ENCODE measurements at regions not wholly inside any gene's neighbourhood (a gene's known extent, or its start where the extent isn't known, plus 50 kb on each side); places are given as distances from the start of the nearest gene placed in this dataset.
A peak's percentile ranks its signal among the peaks of the same experiment; 100 is the strongest.

DNA sequence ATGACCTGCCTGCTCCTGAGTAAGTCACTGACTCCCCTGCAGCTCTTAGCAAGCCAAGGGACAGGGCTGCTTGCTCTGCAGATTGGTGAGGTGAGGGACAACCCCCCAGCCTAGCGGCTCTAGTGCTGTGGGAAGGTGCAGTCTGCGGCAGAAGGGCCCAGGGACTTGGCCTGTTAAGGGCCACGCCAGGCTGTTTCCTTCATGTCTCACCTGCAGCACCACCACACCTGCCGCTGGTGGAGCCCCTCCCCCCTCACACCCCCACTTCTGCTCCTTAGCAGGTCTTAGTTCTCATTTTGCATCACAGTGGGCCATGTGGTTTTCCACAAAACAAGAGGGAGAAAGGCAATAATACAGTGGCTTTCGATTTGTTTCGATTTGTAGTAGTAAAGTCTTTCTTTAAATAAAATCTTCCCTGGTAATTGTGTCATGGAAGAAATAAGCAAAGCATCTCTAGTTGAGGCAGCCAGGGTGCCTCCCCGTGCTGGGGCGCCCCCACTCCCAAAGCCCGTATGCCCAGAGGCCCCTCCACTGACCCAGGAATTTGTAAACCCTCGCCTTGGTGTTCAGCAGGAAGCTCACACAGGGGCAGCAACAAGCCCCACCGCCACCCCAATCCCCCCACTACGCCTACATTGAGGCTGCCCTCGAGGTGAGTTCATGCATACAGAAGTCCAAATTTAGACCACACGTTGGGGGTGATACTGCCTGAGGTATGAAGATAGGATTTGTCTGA, 86.5 kb upstream of the CLDN5 start:
- Mint-ChIP-seq H3K36me3 (ENCODE audit: low read depth) (no peaks in the 10 kb centered on the region), H3K4me1 (peaks cover 26% of the 10 kb centered on the region), H3K27ac (no peak overlapping the region), H3K27me3 (ENCODE audit: low read depth, poor library complexity) (peaks cover 43% of the 10 kb centered on the region), H3K9me3 (no peaks in the 10 kb centered on the region), H3K4me3 (no peak overlapping the region)
- no peak for DNase-seq
- TF ChIP-seq, protein P1, sequence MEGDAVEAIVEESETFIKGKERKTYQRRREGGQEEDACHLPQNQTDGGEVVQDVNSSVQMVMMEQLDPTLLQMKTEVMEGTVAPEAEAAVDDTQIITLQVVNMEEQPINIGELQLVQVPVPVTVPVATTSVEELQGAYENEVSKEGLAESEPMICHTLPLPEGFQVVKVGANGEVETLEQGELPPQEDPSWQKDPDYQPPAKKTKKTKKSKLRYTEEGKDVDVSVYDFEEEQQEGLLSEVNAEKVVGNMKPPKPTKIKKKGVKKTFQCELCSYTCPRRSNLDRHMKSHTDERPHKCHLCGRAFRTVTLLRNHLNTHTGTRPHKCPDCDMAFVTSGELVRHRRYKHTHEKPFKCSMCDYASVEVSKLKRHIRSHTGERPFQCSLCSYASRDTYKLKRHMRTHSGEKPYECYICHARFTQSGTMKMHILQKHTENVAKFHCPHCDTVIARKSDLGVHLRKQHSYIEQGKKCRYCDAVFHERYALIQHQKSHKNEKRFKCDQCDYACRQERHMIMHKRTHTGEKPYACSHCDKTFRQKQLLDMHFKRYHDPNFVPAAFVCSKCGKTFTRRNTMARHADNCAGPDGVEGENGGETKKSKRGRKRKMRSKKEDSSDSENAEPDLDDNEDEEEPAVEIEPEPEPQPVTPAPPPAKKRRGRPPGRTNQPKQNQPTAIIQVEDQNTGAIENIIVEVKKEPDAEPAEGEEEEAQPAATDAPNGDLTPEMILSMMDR (IDR thresholded peaks at IDR 0.05): no peak

DNA sequence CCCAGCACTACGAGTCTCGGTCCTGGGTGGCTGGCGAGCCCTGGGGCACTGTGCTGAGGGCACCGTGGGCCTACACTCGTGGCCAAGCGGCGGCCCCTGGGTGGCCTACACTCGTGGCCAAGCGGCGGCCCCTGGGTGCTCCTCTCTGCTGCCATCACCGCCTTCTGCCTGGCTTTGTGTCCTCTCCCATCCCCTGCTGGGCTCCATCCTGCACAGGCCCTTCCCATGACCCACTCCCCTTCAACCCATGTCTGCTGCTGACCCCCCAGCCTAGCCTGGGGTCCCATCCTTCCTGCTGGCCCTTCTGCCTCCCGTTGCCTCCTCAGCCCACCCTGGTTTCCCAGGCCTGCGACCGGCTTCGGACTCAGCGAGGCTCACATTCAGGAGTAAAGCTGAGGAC, 87.4 kb upstream of the CLDN5 start:
- DNase-seq: no peak
- peaks cover 21% of the 10 kb centered on the region for H3K4me1 Mint-ChIP-seq
- peaks cover 38% of the 10 kb centered on the region for H3K27me3 Mint-ChIP-seq (ENCODE audit: low read depth, poor library complexity)
- H3K36me3 Mint-ChIP-seq (ENCODE audit: low read depth): no peaks in the 10 kb centered on the region
- no peaks in the 10 kb centered on the region for H3K9me3 Mint-ChIP-seq
- no peak overlapping the region for H3K4me3 Mint-ChIP-seq
- TF ChIP-seq, protein P1 (IDR thresholded peaks at IDR 0.05): no peak
- no peak overlapping the region for H3K27ac Mint-ChIP-seq

DNA sequence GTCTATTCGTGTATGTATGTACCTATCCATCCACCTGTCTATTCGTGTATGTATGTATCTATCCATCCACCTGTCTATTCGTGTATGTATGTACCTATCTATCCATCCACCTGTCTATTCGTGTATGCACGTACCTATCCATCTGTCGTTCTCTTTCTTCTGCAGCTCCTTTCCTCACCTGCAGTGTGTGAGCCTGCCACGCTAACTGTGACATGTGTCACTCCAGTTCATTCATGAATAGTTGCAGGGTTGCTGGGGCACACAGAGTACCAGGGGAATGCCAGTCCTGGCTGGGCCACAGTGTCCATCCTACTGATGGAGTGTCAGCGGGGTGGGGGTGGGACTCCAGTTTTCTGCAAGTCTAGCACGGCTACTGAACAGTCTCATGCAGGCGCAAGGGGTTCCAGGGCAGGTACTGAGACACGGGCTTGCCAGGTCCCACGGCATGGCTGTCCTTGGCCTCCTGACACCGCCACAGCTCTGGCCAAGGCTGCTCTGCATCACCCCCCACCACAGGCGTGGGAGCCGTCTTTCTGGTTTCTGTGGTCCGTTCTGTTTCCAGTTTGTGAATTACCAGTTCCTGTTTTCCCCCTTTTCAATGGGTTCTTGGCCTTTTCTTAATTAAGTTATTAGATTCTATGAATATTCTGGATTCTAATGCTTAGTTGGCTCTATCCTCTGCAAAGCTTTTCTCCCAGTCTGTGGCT, 88.8 kb upstream of the CLDN5 start:
- TF ChIP-seq, protein P1 (IDR thresholded peaks at IDR 0.05): no peak
- Mint-ChIP-seq H3K9me3 (no peaks in the 10 kb centered on the region), H3K4me1 (peaks cover 24% of the 10 kb centered on the region), H3K27me3 (ENCODE audit: low read depth, poor library complexity) (peaks cover 29% of the 10 kb centered on the region), H3K27ac (no peak overlapping the region), H3K4me3 (no peak overlapping the region), H3K36me3 (ENCODE audit: low read depth) (no peaks in the 10 kb centered on the region)
- no peak for DNase-seq

DNA sequence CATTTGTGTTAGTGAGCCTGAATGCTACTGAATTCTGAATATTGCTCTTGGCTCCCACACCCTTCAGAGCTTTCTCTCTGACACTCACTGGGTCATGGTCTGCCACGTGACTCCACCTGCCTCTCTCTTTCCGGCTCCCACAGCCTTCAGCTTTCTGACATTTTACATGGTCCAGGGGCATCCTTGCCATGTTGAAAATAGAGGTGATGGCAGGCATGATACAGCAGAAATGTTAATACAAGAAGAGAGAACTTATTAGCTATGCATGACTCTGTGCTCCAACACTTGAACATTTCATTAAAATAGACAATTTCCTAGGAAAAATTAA, 90.3 kb upstream of the CLDN5 start:
- Mint-ChIP-seq H3K27me3 (ENCODE audit: low read depth, poor library complexity) (peaks cover 20% of the 10 kb centered on the region), H3K9me3 (no peaks in the 10 kb centered on the region), H3K4me1 (peaks cover 23% of the 10 kb centered on the region), H3K36me3 (ENCODE audit: low read depth) (no peaks in the 10 kb centered on the region), H3K27ac (no peak overlapping the region), H3K4me3 (no peak overlapping the region)
- TF ChIP-seq, protein P1 (IDR thresholded peaks at IDR 0.05): no peak
- DNase-seq: no peak

DNA sequence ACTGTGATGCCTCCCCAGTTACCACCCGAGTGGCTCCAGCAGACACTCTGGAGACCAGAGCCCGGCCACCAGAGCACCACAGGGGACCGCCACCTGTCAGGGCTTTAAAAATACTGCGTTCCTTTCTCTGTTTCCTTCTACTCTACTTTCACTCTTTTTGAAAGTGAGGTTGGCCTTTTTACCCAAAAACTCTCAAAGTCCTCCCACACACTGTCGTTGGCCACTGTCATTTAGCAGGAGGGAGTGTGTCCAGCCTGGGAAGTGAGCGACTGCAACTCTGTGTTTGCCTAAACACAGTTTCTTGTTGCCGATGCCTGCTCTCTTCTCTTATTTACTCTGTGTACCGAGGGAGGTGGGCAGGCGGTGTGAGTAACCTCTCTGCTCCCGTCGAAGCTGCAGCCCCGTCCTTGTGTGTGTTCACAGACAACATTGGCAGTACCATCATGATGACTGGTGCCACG, 90.8 kb upstream of the CLDN5 start:
- Mint-ChIP-seq H3K9me3 (no peaks in the 10 kb centered on the region), H3K4me1 (peaks cover 23% of the 10 kb centered on the region), H3K27me3 (ENCODE audit: low read depth, poor library complexity) (peaks cover 20% of the 10 kb centered on the region), H3K27ac (peak overlapping the region; percentile 51), H3K36me3 (ENCODE audit: low read depth) (no peaks in the 10 kb centered on the region), H3K4me3 (no peak overlapping the region)
- DNase-seq: no peak
- TF ChIP-seq, protein P1 (IDR thresholded peaks at IDR 0.05): no peak

All from nephron progenitor cell (in vitro differentiated cells).